ENCODE measurements at regions not wholly inside any gene's neighbourhood (a gene's known extent, or its start where the extent isn't known, plus 50 kb on each side); places are given as distances from the start of the nearest gene placed in this dataset.

DNA sequence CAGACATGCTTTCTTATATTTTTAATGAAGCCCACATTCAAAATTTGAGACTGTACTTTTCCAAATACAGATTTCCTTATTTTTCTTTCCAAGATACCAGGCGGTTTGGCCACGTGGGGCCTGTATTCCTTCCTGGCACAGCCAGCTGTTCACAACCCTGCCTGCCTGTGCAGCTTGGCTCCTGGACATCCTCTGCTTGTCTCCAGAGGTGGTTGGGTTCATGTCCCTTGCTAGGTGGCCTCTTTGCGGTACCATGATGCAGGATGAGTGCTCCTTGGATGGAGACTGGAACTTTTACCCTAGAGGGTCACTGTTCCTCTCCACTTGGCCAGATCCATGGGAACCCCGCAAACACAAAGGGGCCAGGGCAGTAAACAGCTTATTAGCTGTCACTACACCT lies 297.5 kb upstream of the MSX2 start:
- Histone ChIP-seq H3K27ac (no peak overlapping the region), H3K4me1 (no peaks in the 10 kb centered on the region), H3K9me3 (no peaks in the 10 kb centered on the region), H3K4me3 (no peak overlapping the region), H3K36me3 (no peaks in the 10 kb centered on the region), H3K27me3 (no peaks in the 10 kb centered on the region)
- TF ChIP-seq, protein P1, sequence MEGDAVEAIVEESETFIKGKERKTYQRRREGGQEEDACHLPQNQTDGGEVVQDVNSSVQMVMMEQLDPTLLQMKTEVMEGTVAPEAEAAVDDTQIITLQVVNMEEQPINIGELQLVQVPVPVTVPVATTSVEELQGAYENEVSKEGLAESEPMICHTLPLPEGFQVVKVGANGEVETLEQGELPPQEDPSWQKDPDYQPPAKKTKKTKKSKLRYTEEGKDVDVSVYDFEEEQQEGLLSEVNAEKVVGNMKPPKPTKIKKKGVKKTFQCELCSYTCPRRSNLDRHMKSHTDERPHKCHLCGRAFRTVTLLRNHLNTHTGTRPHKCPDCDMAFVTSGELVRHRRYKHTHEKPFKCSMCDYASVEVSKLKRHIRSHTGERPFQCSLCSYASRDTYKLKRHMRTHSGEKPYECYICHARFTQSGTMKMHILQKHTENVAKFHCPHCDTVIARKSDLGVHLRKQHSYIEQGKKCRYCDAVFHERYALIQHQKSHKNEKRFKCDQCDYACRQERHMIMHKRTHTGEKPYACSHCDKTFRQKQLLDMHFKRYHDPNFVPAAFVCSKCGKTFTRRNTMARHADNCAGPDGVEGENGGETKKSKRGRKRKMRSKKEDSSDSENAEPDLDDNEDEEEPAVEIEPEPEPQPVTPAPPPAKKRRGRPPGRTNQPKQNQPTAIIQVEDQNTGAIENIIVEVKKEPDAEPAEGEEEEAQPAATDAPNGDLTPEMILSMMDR (IDR thresholded peaks at IDR 0.05) = no peak
- TF ChIP-seq POLR2AphosphoS5 (IDR thresholded peaks at IDR 0.05) = no peak
- intact Hi-C loops (cut with DNase I; ENCODE audit: low total_unique reads) = loop anchor here (10.0 kb wide), 1 partner anchor 368 kb away; no protein-coding TSS in a partner anchor
- DNase-seq (ENCODE audit: low spot score in 2 of 2) = no peak

DNA sequence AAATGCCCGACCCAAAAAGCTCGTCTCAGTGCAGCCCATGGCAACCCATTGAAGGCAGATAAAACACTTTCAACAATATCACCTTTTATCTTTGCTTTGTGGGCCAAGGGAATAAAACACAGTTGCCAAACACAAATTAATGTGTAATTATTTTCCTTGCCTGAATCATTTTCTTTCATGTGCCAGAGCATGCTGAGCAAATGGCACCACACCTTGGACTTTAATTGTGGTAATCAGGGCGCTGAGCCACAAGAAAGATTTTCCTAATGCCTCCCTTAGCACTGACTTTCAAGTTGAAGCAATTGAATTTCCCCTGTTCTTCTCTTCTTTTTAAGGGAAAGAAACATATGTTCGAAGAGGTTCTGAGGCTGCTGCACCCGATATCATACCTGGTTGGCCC lies 297.1 kb upstream of the MSX2 start:
- Histone ChIP-seq H3K27me3 (no peaks in the 10 kb centered on the region), H3K4me3 (no peak overlapping the region), H3K4me1 (no peaks in the 10 kb centered on the region), H3K27ac (no peak overlapping the region), H3K9me3 (no peaks in the 10 kb centered on the region), H3K36me3 (no peaks in the 10 kb centered on the region)
- TF ChIP-seq POLR2AphosphoS5 (IDR thresholded peaks at IDR 0.05) = no peak
- TF ChIP-seq, protein P1 (IDR thresholded peaks at IDR 0.05) = no peak
- no peak for TF ChIP-seq POLR2A (IDR thresholded peaks at IDR 0.05)
- intact Hi-C loops (cut with DNase I; ENCODE audit: low total_unique reads) = loop anchor here (10.0 kb wide), 1 partner anchor 367 kb away; no protein-coding TSS in a partner anchor
- DNase-seq (ENCODE audit: low spot score in 2 of 2) = no peak

DNA sequence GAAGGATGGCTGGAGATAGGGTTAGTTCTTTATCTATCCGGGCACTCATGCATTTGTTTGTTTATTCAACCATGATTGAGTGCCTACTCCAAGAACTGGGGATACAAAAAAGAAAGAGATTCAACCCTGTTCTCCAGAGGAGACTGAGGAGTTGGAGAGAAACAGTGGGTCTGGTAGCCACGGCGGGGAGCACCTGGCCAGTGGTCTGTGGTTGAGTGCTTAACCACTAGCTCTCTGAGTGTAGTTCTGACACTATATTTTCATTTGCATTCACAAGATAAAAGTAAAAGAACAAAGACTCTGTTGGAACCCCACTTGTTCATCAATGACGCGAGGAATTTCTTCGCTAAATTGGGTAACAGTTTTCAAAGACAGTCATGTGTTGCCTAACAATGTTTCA lies 295.5 kb upstream of the MSX2 start:
- intact Hi-C loops (cut with DNase I; ENCODE audit: low total_unique reads) = loop anchor here (10.0 kb wide), 1 partner anchor 366 kb away; no protein-coding TSS in a partner anchor
- H3K27me3 ChIP-seq = no peaks in the 10 kb centered on the region
- H3K27ac ChIP-seq = no peak overlapping the region
- DNase-seq (ENCODE audit: low spot score in 2 of 2) = no peak
- H3K36me3 ChIP-seq = no peaks in the 10 kb centered on the region
- TF ChIP-seq POLR2A (IDR thresholded peaks at IDR 0.05) = no peak
- no peak for TF ChIP-seq POLR2AphosphoS5 (IDR thresholded peaks at IDR 0.05)
- TF ChIP-seq, protein P1 (IDR thresholded peaks at IDR 0.05) = no peak
- no peaks in the 10 kb centered on the region for H3K4me1 ChIP-seq
- no peaks in the 10 kb centered on the region for H3K9me3 ChIP-seq
- H3K4me3 ChIP-seq = no peak overlapping the region

DNA sequence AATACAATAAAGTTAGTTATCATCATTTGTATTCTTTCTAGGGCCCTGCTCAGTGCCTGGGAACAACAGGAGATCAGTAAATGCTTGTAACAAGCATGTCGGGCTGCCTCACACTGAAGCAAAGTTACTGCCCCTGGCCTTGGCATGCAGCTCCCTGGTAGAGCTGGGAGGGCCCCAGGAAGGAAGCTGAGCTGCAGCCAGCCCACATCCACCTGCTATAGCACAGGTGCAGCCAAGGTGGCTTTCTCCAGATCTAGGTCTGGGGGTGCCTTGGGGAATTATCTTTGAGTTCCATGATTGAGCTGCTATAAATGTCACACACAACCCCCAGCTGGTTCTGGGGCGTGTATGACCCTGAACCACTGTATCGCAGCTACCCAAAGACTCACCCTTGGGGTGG lies 293.4 kb upstream of the MSX2 start:
- no peak for DNase-seq (ENCODE audit: low spot score in 2 of 2)
- H3K9me3 ChIP-seq = no peaks in the 10 kb centered on the region

DNA sequence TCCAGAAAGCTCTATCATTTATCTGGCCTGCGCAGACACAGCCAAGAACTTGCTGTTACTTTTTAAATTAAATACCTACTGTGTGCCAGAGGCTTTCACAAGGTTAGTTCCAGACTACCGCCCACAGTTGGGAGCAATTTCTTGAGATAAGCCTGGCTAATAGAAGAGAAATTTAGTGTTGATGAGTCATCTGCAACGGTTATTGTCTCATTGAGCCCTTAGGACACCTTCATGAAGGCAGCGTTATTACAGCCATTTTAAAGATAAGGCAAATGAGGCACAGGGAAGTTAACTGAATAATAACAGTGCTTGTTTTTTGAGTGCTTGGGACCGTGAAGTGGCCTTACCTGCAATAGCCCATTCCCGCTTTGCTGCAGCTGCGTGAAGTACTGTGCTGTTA lies 292.9 kb upstream of the MSX2 start:
- no peak for DNase-seq (ENCODE audit: low spot score in 2 of 2)
- Histone ChIP-seq H3K27ac (no peak overlapping the region), H3K36me3 (no peaks in the 10 kb centered on the region), H3K27me3 (no peaks in the 10 kb centered on the region), H3K4me1 (no peaks in the 10 kb centered on the region), H3K4me3 (no peak overlapping the region), H3K9me3 (no peaks in the 10 kb centered on the region)
- intact Hi-C loops (cut with DNase I; ENCODE audit: low total_unique reads) = no loop called here
- TF ChIP-seq POLR2AphosphoS5 (IDR thresholded peaks at IDR 0.05) (no peak), POLR2A (IDR thresholded peaks at IDR 0.05) (no peak)
- TF ChIP-seq, protein P1 (IDR thresholded peaks at IDR 0.05) = no peak

More for the DNA sequence above, 293.4 kb upstream of the MSX2 start:
- TF ChIP-seq POLR2AphosphoS5 (IDR thresholded peaks at IDR 0.05) (no peak), POLR2A (IDR thresholded peaks at IDR 0.05) (no peak)
- TF ChIP-seq, protein P1 (IDR thresholded peaks at IDR 0.05) = no peak
- Histone ChIP-seq H3K27ac (no peak overlapping the region), H3K4me1 (no peaks in the 10 kb centered on the region), H3K4me3 (no peak overlapping the region), H3K27me3 (no peaks in the 10 kb centered on the region), H3K36me3 (no peaks in the 10 kb centered on the region)
- intact Hi-C loops (cut with DNase I; ENCODE audit: low total_unique reads) = no loop called here
